OCI-LY3 (cell line): ENCODE measurements at regions not wholly inside any gene's neighbourhood (a gene's known extent, or its start where the extent isn't known, plus 50 kb on each side); places are given as distances from the start of the nearest gene placed in this dataset.

Experiments
- CTCF ChIP-seq: fragments of 200-600, 300-600 bp; sonication (generic); IDR thresholded peaks from 2 replicates; pipeline ENCODE4 v1.5.1; 2014; ENCODE audit warnings: antibody characterized with exemption, low read length, low read depth
- EZH2phosphoT487 ChIP-seq: fragments of 200-600 bp; shearing (Covaris generic); IDR thresholded peaks from 2 replicates; pipeline ENCODE4 v1.6.1; 2018; ENCODE audit warnings: antibody characterized with exemption, mixed run types, low read depth

DNA sequence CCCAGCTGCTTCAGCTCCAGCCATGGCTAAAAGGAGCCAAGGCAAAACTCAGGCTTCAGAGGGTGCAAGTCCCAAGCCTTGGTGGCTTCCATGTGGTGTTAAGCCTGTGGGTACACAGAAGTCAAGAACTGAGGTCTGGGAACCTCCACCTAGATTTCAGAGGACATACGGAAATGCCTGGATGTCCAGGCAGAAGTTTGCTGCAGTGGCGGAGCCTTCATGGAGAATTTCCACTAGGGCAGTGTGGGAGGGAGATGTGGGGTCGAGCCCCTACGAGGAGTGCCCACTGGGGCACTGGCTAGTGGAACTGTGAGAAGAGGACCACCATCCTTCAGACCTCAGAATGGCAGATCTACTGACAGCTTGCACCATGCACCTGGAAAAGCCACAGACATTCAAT lies 76.1 kb upstream of the KCTD1 start:
- no peak for TF ChIP-seq CTCF
- TF ChIP-seq EZH2phosphoT487: no peak
